HepG2 (cell line): ENCODE measurements at regions not wholly inside any gene's neighbourhood (a gene's known extent, or its start where the extent isn't known, plus 50 kb on each side); places are given as distances from the start of the nearest gene placed in this dataset.

Experiments
- ATAC-seq: fragments of 200-7000 bp; cut with Tn5 transposase; 3 replicates; pipeline ENCODE4 v1.9.1; 2020; ENCODE audit warnings: mild to moderate bottlenecking, moderate library complexity
- BruUV-seq: library from RNA; stranded (reverse); fragments of 400-500 nt; replicated peaks from 2 replicates; lab custom pipeline; 2021; lab: Mats Ljungman, UMichigan
- CTCF ChIA-PET: fragments of 300-600 bp; formaldehyde crosslinking; extraction: SDS; loops from one replicate; lab custom pipeline; 2021; ENCODE audit warnings: low total read pairs, inconsistent platforms, low intra/inter-chr PET ratio; lab: Yijun Ruan, JAX
- POLR2A ChIA-PET: fragments of 350-600 bp; sonication (Branson Sonifier 250); formaldehyde crosslinking; loops from one replicate; lab custom pipeline; 2020; ENCODE audit warnings: antibody characterized with exemption, inconsistent platforms; lab: Yijun Ruan, JAX
- DNase-seq: peaks from one replicate; pipeline ENCODE4 v3.0.0-alpha.2; 2015; ENCODE audit warnings: low spot score
- FAIRE-seq: peaks from 3 replicates; lab custom pipeline; 2011; peaks lifted over from hg19 to GRCh38; lab: Jason Lieb, UNC
- H2AFZ ChIP-seq: one replicate; pipeline ENCODE4 v1.6.1; 2011; ENCODE audit warnings: low read length, inconsistent platforms
- H3K27ac ChIP-seq: fragments of 300-600 bp; 3 replicates; pipeline ENCODE4 v1.8.0; 2011; ENCODE audit warnings: mixed run types, mild to moderate bottlenecking, mixed read lengths, low read length, inconsistent platforms; ENCODE audit not compliant: insufficient read depth; ENCODE audit errors: extremely low read length
- H3K27me3 ChIP-seq, 2 experiments: fragments of 200-600 bp in 1 of 2; 2 replicates in 1 of 2; 3 replicates in 1 of 2; pipeline versions ENCODE4 v1.6.0 to v1.8.0; 2011; ENCODE audit warnings: low read length in 2 of 2, mild to moderate bottlenecking in 2 of 2, moderate library complexity in 2 of 2, inconsistent platforms in 1 of 2; ENCODE audit not compliant: insufficient read depth in 2 of 2, control insufficient read depth in 1 of 2
- H3K36me3 ChIP-seq, 2 experiments: fragments of 200-600 bp in 1 of 2; replicated peaks in 1 of 2; 2 replicates in 1 of 2; 3 replicates in 1 of 2; pipeline versions ENCODE4 v1.5.1 to v1.8.0; 2011; ENCODE audit warnings: low read length in 2 of 2, inconsistent platforms in 1 of 2; ENCODE audit not compliant: insufficient read depth in 2 of 2, control insufficient read depth in 1 of 2
- H3K4me1 ChIP-seq: 2 replicates; pipeline ENCODE4 v1.5.1; 2012; ENCODE audit warnings: low read length, inconsistent platforms; ENCODE audit not compliant: insufficient read depth
- H3K4me2 ChIP-seq: 2 replicates; pipeline ENCODE4 v1.6.0; 2011; ENCODE audit warnings: low read depth, low read length, inconsistent platforms
- H3K4me3 ChIP-seq, 3 experiments: fragments of 200-600 bp in 1 of 3; sonication (generic), shearing (Covaris generic) in 1 of 3; replicated peaks in 1 of 3; 2 replicates each; pipeline ENCODE4 v1.5.1; 2011 to 2016; ENCODE audit warnings: low read length in 3 of 3, inconsistent platforms in 2 of 3, low read depth in 2 of 3, mild to moderate bottlenecking in 2 of 3, control low read depth in 1 of 3, mixed read lengths in 1 of 3; ENCODE audit not compliant: insufficient read depth in 1 of 3
- H3K79me2 ChIP-seq: one replicate; pipeline ENCODE4 v1.6.1; 2011; ENCODE audit warnings: low read length, inconsistent platforms; ENCODE audit not compliant: insufficient read depth
- H3K9ac ChIP-seq: 2 replicates; pipeline ENCODE4 v1.6.0; 2011; ENCODE audit warnings: mild to moderate bottlenecking, low read depth, low read length, inconsistent platforms; ENCODE audit not compliant: insufficient read depth
- H3K9me3 ChIP-seq: 2 replicates; pipeline ENCODE4 v1.5.1; 2012; ENCODE audit warnings: mild to moderate bottlenecking, low read length
- H4K20me1 ChIP-seq: 2 replicates; pipeline ENCODE4 v1.6.0; 2011; ENCODE audit warnings: inconsistent platforms, mild to moderate bottlenecking, low read length, moderate library complexity; ENCODE audit not compliant: insufficient read depth
- CBX1 ChIP-seq: IDR thresholded peaks from one replicate; pipeline ENCODE4 v1.6.1; 2016; ENCODE audit warnings: antibody characterized with exemption, low read depth
- FOXA1 ChIP-seq, 2 experiments: fragments of 450-650 bp in 1 of 2; sonication (generic) in 1 of 2; formaldehyde crosslinking in 1 of 2; IDR thresholded peaks; 2 replicates each; pipeline versions ENCODE4 v1.4.0 to v1.6.1; 2016 to 2020; ENCODE audit warnings: missing genetic modification reagents in 1 of 2
- KDM1A ChIP-seq: IDR thresholded peaks from 2 replicates; pipeline ENCODE4 v1.6.1; 2016; ENCODE audit warnings: missing compliant biosample characterization
- KDM3A ChIP-seq: IDR thresholded peaks from 2 replicates; pipeline ENCODE4 v1.6.1; 2018; ENCODE audit warnings: low read depth, missing compliant biosample characterization
- MXI1 ChIP-seq: IDR thresholded peaks from 3 replicates; pipeline ENCODE4 v1.6.1; 2012; ENCODE audit warnings: low read depth, low read length, inconsistent platforms, borderline replicate concordance
- NBN ChIP-seq: fragments of 450-650 bp; conservative IDR thresholded peaks from 2 replicates; pipeline ENCODE4 v1.6.1; 2017
- NCOR1 ChIP-seq: fragments of 200-600 bp; sonication (generic); IDR thresholded peaks from 2 replicates; pipeline ENCODE4 v1.7.0; 2017; ENCODE audit warnings: antibody characterized with exemption, low read length, borderline replicate concordance
- NR2F2 ChIP-seq: IDR thresholded peaks from 2 replicates; pipeline ENCODE4 v1.6.1; 2012; ENCODE audit warnings: low read depth, inconsistent platforms, borderline replicate concordance
- RAD51 ChIP-seq: fragments of 450-650 bp; IDR thresholded peaks from 2 replicates; pipeline ENCODE4 v1.6.1; 2016; ENCODE audit warnings: borderline replicate concordance
- RCOR2 ChIP-seq: IDR thresholded peaks from 2 replicates; pipeline ENCODE4 v1.6.1; 2016; ENCODE audit warnings: missing biosample characterization, missing genetic modification reagents
- REL ChIP-seq: sonication (generic); formaldehyde crosslinking; conservative IDR thresholded peaks from 2 replicates; pipeline ENCODE4 v1.8.0; 2022; ENCODE audit warnings: mild to moderate bottlenecking, missing genetic modification reagents, moderate library complexity
- RELA ChIP-seq: sonication (generic); formaldehyde crosslinking; IDR thresholded peaks from 2 replicates; pipeline ENCODE4 v1.4.0; 2020; ENCODE audit warnings: missing genetic modification reagents
- XBP1 ChIP-seq: sonication (generic); formaldehyde crosslinking; IDR thresholded peaks from 2 replicates; pipeline ENCODE4 v1.5.0; 2020; ENCODE audit warnings: missing genetic modification reagents
- ZFP82 ChIP-seq: sonication (generic); formaldehyde crosslinking; IDR thresholded peaks from 2 replicates; pipeline ENCODE4 v1.5.1; 2020; ENCODE audit warnings: mild to moderate bottlenecking, missing genetic modification reagents, borderline replicate concordance
- ZNF20 ChIP-seq: sonication (generic); formaldehyde crosslinking; IDR thresholded peaks from 2 replicates; pipeline ENCODE4 v1.4.0; 2020; ENCODE audit warnings: mild to moderate bottlenecking, moderate library complexity, missing genetic modification reagents
- ZNF737 ChIP-seq: sonication (generic); formaldehyde crosslinking; IDR thresholded peaks from 2 replicates; pipeline ENCODE4 v1.5.0; 2020; ENCODE audit warnings: missing genetic modification reagents, mild to moderate bottlenecking, borderline replicate concordance
- WGBS: methylation state at CpG from one replicate; pipeline ENCODE4 v1.1.6; 2017; ENCODE audit warnings: low lambda C conversion rate; 5-methylcytosine and 5-hydroxymethylcytosine counted together
- in situ Hi-C: cut with HindIII; loops from 2 replicates; pipeline ENCODE4 v1.10.0; 2017; ENCODE audit warnings: low pct_unique_long_range_greater_than_20kb; ENCODE audit not compliant: extremely low pct_ligation_motif_present
- intact Hi-C: fragments of 100-400 bp; cut with micrococcal nuclease; formaldehyde crosslinking; loops from one replicate; pipeline ENCODE4 v1.10.0; 2022; ENCODE audit not compliant: unreplicated experiment
- TF ChIP-seq, protein P1 (sequence below): sonication (generic); formaldehyde crosslinking; IDR thresholded peaks from 2 replicates; pipeline ENCODE4 v1.8.0; 2022; ENCODE audit warnings: mild to moderate bottlenecking, missing genetic modification reagents
- TF ChIP-seq, protein P2 (sequence below): fragments of 450-650 bp; IDR thresholded peaks from 2 replicates; pipeline ENCODE4 v1.6.1; 2016
- TF ChIP-seq, protein P3 (sequence below): IDR thresholded peaks from 2 replicates; pipeline ENCODE4 v1.6.1; 2018; ENCODE audit warnings: missing genetic modification reagents, mild to moderate bottlenecking, missing compliant biosample characterization

DNA sequence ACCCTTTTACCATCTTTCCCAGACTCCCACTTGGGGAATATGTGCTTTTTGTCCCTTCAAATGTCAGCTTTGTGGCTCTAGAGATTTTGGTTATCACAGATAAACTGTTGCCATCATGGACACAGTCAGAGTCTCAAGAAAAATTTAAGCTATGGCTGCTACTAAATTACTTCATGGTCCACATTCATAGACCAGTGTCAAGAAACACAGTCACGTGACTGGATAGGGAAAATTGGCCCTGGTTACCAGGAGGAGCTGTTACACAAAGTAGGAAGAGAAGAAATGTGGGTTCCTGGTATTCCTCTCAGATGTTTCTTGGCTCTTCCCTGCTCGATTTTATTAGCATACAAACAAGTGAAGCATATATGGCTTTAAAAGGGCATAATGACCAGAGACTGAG, 348.9 kb downstream of the NDFIP2 start:
- no peak for ATAC-seq
- H3K9ac ChIP-seq, result no peak overlapping the region
- ChIA-PET POLR2A (no interaction called here), CTCF (no interaction called here)
- WGBS, result 0% methylated on average over 2 of the region's 2 CpGs
- no peaks in the 10 kb centered on the region for H4K20me1 ChIP-seq
- H3K27me3 ChIP-seq, result no peaks in the 10 kb centered on the region
- in situ Hi-C loops, result no loop called here
- no peak for FAIRE-seq
- DNase-seq, result no peak
- H3K27ac ChIP-seq, result no peak overlapping the region
- no peaks in the 10 kb centered on the region for H3K4me1 ChIP-seq
- no peak overlapping the region for H2AFZ ChIP-seq
- no TSS peak for BruUV-seq
- H3K36me3 ChIP-seq, result no peaks in the 10 kb centered on the region
- peaks cover 41% of the 10 kb centered on the region for H3K9me3 ChIP-seq
- no peak overlapping the region for H3K4me3 ChIP-seq
- TF ChIP-seq CBX1, result no peak
- peak; percentile 65 for TF ChIP-seq RAD51
- TF ChIP-seq REL (CRISPR knock-in tag), result no peak
- intact Hi-C loops, result no loop called here
- no peak overlapping the region for H3K4me2 ChIP-seq
- H3K79me2 ChIP-seq, result no peaks in the 10 kb centered on the region

DNA sequence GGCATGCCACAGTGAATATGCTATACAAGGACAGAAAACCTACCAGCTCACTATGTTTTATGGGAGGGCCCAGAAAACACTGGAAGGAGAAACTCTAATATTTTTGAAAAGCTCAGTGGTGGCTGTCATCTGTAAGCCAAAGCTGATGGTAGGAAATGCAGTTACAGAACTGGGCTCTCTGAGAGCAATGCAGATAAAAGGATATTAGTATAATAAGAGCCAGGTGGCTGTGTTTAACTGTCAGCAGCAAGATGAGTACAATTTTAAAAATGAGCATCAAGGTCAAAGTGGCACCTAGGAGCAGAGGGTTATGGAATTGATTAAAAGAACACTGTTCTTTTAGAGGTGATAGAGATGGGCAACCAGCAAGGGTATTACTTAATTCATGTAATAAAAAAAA, 345.0 kb downstream of the NDFIP2 start:
- no peak for FAIRE-seq
- Histone ChIP-seq H3K9me3 (peaks cover 49% of the 10 kb centered on the region), H3K27ac (no peak overlapping the region), H4K20me1 (no peaks in the 10 kb centered on the region), H3K4me3 (no peak overlapping the region), H3K79me2 (no peaks in the 10 kb centered on the region), H3K4me1 (no peaks in the 10 kb centered on the region), H2AFZ (no peak overlapping the region), H3K27me3 (no peaks in the 10 kb centered on the region), H3K9ac (no peak overlapping the region), H3K4me2 (no peak overlapping the region), H3K36me3 (no peaks in the 10 kb centered on the region)
- POLR2A ChIA-PET, result no interaction called here
- DNase-seq, result no peak
- in situ Hi-C loops, result no loop called here
- BruUV-seq, result no TSS peak
- intact Hi-C loops, result no loop called here
- CTCF ChIA-PET, result no interaction called here
- ATAC-seq, result no peak
- TF ChIP-seq NCOR1, result no peak
- TF ChIP-seq, protein P1, sequence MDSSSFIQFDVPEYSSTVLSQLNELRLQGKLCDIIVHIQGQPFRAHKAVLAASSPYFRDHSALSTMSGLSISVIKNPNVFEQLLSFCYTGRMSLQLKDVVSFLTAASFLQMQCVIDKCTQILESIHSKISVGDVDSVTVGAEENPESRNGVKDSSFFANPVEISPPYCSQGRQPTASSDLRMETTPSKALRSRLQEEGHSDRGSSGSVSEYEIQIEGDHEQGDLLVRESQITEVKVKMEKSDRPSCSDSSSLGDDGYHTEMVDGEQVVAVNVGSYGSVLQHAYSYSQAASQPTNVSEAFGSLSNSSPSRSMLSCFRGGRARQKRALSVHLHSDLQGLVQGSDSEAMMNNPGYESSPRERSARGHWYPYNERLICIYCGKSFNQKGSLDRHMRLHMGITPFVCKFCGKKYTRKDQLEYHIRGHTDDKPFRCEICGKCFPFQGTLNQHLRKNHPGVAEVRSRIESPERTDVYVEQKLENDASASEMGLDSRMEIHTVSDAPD (CRISPR knock-in tag), result no peak
- no peak for TF ChIP-seq ZNF20
- TF ChIP-seq FOXA1 (IDR thresholded peaks at IDR 0.05), result no peak
- TF ChIP-seq FOXA1 (CRISPR knock-in tag; IDR thresholded peaks at IDR 0.05), result no peak
- no peak for TF ChIP-seq KDM3A (CRISPR knock-in tag)
- no peak for TF ChIP-seq ZFP82 (CRISPR knock-in tag)
- no peak for TF ChIP-seq RCOR2 (CRISPR knock-in tag)
- TF ChIP-seq MXI1, result no peak
- no peak for TF ChIP-seq NBN
- TF ChIP-seq, protein P2, sequence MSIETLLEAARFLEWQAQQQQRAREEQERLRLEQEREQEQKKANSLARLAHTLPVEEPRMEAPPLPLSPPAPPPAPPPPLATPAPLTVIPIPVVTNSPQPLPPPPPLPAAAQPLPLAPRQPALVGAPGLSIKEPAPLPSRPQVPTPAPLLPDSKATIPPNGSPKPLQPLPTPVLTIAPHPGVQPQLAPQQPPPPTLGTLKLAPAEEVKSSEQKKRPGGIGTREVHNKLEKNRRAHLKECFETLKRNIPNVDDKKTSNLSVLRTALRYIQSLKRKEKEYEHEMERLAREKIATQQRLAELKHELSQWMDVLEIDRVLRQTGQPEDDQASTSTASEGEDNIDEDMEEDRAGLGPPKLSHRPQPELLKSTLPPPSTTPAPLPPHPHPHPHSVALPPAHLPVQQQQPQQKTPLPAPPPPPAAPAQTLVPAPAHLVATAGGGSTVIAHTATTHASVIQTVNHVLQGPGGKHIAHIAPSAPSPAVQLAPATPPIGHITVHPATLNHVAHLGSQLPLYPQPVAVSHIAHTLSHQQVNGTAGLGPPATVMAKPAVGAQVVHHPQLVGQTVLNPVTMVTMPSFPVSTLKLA, result no peak
- TF ChIP-seq ZNF737, result no peak
- TF ChIP-seq RELA (CRISPR knock-in tag), result no peak
- TF ChIP-seq NR2F2, result no peak
- no peak for TF ChIP-seq KDM1A (CRISPR knock-in tag)
- TF ChIP-seq, protein P3, sequence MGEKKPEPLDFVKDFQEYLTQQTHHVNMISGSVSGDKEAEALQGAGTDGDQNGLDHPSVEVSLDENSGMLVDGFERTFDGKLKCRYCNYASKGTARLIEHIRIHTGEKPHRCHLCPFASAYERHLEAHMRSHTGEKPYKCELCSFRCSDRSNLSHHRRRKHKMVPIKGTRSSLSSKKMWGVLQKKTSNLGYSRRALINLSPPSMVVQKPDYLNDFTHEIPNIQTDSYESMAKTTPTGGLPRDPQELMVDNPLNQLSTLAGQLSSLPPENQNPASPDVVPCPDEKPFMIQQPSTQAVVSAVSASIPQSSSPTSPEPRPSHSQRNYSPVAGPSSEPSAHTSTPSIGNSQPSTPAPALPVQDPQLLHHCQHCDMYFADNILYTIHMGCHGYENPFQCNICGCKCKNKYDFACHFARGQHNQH (CRISPR knock-in tag), result no peak
- TF ChIP-seq XBP1, result no peak
